ENCODE measurements at regions not wholly inside any gene's neighbourhood (a gene's known extent, or its start where the extent isn't known, plus 50 kb on each side); places are given as distances from the start of the nearest gene placed in this dataset.
"Not testable (repeated sequence)": the region's sequence is repeated elsewhere in the genome, so short reads cannot be mapped to it uniquely, and the experiment has no call there.

DNA sequence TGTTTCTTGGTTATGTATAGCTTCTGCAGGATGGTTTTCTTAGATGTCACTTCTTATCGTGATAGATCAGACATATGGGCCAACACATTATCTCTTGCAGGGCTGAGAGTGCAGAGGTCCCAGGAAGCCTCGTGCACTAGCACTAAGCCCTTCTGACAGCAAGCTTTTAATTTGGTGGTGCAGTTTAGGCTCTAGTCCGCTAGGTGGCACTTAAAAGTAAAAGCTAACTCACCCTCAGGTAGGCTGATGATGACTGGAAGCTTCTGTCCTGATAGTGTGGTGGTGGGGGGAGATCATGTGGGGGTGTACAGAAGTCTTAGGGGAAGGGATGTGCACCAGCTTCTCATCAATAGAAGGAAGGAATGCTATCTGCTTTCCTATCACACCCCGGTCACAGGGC is 142.0 kb downstream of the SPIN4 start:
- H3K27me3 ChIP-seq; H3K36me3 ChIP-seq; DNase-seq (ENCODE audit: low spot score in 2 of 2); H3K4me1 ChIP-seq; H3K27ac ChIP-seq; H3K9me3 ChIP-seq; H3K4me3 ChIP-seq: not testable (repeated sequence)
- no CpG with 5 or more reads among the region's 4 CpGs for WGBS

DNA sequence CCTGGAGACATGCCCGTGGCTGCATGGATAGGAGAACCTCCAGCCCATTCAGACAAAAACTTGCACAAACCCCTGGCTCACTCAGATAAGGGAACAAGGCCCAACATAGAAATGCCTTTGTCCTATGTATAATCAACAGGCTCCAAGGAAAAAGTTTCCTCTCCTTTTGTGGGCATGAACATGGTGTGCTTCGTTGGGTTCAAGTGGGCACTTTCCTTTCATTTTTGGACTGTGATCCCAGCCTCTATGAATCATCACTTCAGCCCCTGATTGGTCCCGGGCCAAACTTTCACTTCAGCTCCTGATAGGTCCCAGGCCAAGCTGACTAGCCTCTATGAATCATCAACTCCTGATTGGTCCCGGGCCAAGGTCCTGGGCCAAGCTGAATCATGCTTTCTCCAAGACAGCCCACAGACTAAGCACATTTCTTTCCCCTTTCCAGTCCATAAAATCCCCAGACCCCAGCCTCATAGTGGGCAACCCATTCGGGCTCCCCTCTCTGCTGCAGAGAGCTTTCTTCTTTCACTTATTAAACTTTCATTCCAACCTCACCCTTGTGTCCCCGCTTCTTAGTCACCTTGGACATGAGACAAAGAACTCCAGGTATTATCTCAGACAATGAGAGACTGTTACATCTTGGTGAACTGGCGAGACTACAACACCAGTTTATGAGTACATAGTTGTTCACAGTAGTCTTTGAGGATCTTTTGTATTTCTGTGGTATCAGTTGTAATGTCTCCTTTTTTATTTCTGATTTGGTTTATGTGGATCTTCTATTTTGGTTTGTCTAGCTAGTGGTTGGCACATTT is 146.7 kb downstream of the SPIN4 start:
- no CpG with 5 or more reads among the region's 7 CpGs for WGBS
- H3K4me1 ChIP-seq: not testable (repeated sequence)

DNA sequence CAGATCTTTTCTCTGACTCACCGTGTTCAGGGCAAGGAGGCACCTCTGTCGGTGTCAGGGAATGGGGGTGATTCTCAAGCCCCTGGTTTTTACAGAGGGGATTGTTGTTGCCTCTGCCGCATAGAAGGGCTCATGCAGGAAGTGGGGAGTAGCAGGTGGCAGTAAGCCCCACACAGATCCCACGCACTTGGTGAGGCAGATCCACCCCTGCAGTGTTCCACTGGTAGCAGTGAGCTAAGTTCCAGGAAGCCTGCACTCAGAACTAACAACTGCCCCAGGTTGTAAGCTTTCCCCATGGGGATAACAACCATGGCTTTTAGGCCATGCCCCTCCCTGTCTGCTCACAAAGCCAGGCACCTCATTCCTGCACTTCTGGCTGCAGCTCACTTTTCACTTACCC is 149.1 kb downstream of the SPIN4 start:
- H3K4me3 ChIP-seq; H3K9me3 ChIP-seq; H3K27ac ChIP-seq; H3K27me3 ChIP-seq; H3K4me1 ChIP-seq; DNase-seq (ENCODE audit: low spot score in 2 of 2); H3K36me3 ChIP-seq: not testable (repeated sequence)
- WGBS: no CpG with 5 or more reads among the region's 4 CpGs

More for the DNA sequence above, 146.7 kb downstream of the SPIN4 start:
- not testable (repeated sequence) for H3K4me3 ChIP-seq; H3K9me3 ChIP-seq; DNase-seq (ENCODE audit: low spot score in 2 of 2); H3K27ac ChIP-seq; H3K36me3 ChIP-seq; H3K27me3 ChIP-seq

DNA sequence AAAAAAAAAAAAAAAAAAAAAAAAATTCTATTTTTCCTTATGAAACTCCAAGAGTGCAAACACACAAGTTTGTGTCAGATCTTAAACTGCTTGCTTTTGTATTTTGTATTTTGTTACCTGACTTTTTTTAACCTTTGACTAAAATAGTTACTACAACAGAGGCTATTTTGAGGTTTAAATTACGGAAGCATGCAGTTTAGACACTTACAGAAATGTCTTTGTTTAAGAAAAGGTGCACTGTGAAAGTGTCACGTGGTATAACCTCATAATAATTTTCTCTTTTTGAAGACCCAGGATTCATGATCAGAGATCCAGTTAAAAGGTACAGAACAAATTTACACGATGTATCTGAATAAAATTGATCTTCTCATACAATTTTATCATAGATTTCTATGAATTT is 152.4 kb downstream of the SPIN4 start:
- not testable (repeated sequence) for H3K4me1 ChIP-seq; H3K4me3 ChIP-seq; H3K36me3 ChIP-seq; DNase-seq (ENCODE audit: low spot score in 2 of 2); H3K27ac ChIP-seq; H3K9me3 ChIP-seq; H3K27me3 ChIP-seq
- WGBS: no CpG with 5 or more reads among the region's 3 CpGs

DNA sequence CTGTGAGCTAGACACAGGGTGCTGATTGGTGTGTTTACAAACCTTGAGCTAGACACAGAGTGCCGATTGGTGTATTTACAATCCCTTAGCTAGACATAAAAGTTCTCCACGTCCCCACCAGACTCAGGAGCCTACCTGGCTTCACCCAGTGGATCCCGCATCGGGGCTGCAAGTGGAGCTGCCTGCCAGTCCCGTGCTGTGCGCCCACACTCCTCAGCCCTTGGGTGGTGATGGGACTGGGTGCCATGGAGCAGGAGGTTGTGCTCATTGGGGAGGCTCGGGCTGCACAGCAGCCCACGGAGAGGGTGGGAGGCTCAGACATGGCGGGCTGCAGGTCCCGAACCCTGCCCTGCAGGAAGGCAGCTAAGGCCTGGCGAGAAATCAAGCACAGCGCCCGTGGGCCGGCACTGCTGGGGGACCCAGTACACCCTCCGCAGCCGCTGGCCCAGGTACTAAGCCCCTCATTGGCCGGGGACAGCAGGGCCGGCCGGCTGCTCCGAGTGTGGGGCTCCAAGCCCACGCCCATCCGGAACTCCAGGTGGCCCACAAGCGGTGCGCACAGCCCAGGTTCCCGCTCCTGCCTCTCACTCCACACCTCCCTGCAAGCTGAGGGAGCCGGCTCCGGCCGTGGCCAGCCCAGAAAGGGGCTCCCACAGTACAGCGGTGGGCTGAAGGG is 158.6 kb downstream of the SPIN4 start:
- DNase-seq (ENCODE audit: low spot score in 2 of 2); H3K36me3 ChIP-seq; H3K4me3 ChIP-seq; H3K4me1 ChIP-seq; H3K27ac ChIP-seq; H3K27me3 ChIP-seq; H3K9me3 ChIP-seq: not testable (repeated sequence)
- WGBS: 84% methylated on average over 3 of the region's 29 CpGs

DNA sequence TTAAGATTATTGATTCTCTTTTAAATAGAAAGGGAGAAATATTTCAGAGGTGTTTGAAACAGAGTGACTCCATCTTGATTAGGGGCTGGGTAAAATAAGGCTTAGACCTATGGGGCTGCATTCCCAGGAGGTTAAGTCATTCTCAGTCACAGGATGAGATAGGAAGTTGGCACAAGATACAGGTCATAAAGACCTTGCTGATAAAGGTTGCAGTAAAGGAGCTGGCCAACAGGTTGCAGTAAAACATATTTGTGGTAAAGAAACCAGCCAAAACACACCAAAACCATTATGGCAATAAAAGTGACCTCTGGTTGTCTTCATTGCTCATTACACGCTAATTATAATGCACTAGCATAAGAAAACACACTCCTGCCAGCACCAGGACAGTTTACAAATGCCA is 165.0 kb downstream of the SPIN4 start:
- DNase-seq (ENCODE audit: low spot score in 2 of 2): no peak
- WGBS: 70% methylated on average over 1 of the region's 1 CpG
- no peaks in the 10 kb centered on the region for H3K27me3 ChIP-seq
- H3K27ac ChIP-seq: no peak overlapping the region
- no peaks in the 10 kb centered on the region for H3K36me3 ChIP-seq
- no peak for TF ChIP-seq POLR2AphosphoS5 (IDR thresholded peaks at IDR 0.05)
- TF ChIP-seq, protein P1, sequence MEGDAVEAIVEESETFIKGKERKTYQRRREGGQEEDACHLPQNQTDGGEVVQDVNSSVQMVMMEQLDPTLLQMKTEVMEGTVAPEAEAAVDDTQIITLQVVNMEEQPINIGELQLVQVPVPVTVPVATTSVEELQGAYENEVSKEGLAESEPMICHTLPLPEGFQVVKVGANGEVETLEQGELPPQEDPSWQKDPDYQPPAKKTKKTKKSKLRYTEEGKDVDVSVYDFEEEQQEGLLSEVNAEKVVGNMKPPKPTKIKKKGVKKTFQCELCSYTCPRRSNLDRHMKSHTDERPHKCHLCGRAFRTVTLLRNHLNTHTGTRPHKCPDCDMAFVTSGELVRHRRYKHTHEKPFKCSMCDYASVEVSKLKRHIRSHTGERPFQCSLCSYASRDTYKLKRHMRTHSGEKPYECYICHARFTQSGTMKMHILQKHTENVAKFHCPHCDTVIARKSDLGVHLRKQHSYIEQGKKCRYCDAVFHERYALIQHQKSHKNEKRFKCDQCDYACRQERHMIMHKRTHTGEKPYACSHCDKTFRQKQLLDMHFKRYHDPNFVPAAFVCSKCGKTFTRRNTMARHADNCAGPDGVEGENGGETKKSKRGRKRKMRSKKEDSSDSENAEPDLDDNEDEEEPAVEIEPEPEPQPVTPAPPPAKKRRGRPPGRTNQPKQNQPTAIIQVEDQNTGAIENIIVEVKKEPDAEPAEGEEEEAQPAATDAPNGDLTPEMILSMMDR (IDR thresholded peaks at IDR 0.05): no peak
- TF ChIP-seq POLR2A (IDR thresholded peaks at IDR 0.05): no peak
- no peak for TF ChIP-seq EP300 (IDR thresholded peaks at IDR 0.05)
- no peak overlapping the region for H3K4me3 ChIP-seq
- H3K9me3 ChIP-seq: no peaks in the 10 kb centered on the region
- H3K4me1 ChIP-seq: no peaks in the 10 kb centered on the region

DNA sequence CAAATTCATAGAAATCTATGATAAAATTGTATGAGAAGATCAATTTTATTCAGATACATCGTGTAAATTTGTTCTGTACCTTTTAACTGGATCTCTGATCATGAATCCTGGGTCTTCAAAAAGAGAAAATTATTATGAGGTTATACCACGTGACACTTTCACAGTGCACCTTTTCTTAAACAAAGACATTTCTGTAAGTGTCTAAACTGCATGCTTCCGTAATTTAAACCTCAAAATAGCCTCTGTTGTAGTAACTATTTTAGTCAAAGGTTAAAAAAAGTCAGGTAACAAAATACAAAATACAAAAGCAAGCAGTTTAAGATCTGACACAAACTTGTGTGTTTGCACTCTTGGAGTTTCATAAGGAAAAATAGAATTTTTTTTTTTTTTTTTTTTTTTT is 171.3 kb downstream of the SPIN4 start:
- H3K27ac ChIP-seq; H3K4me1 ChIP-seq; H3K9me3 ChIP-seq; DNase-seq (ENCODE audit: low spot score in 2 of 2); H3K36me3 ChIP-seq; H3K4me3 ChIP-seq; H3K27me3 ChIP-seq: not testable (repeated sequence)
- no CpG with 5 or more reads among the region's 3 CpGs for WGBS

DNA sequence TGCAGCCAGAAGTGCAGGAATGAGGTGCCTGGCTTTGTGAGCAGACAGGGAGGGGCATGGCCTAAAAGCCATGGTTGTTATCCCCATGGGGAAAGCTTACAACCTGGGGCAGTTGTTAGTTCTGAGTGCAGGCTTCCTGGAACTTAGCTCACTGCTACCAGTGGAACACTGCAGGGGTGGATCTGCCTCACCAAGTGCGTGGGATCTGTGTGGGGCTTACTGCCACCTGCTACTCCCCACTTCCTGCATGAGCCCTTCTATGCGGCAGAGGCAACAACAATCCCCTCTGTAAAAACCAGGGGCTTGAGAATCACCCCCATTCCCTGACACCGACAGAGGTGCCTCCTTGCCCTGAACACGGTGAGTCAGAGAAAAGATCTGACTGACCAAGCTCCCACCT is 174.6 kb downstream of the SPIN4 start:
- no CpG with 5 or more reads among the region's 4 CpGs for WGBS
- not testable (repeated sequence) for H3K36me3 ChIP-seq; H3K4me3 ChIP-seq; H3K27me3 ChIP-seq; H3K9me3 ChIP-seq; H3K4me1 ChIP-seq; H3K27ac ChIP-seq; DNase-seq (ENCODE audit: low spot score in 2 of 2)

DNA sequence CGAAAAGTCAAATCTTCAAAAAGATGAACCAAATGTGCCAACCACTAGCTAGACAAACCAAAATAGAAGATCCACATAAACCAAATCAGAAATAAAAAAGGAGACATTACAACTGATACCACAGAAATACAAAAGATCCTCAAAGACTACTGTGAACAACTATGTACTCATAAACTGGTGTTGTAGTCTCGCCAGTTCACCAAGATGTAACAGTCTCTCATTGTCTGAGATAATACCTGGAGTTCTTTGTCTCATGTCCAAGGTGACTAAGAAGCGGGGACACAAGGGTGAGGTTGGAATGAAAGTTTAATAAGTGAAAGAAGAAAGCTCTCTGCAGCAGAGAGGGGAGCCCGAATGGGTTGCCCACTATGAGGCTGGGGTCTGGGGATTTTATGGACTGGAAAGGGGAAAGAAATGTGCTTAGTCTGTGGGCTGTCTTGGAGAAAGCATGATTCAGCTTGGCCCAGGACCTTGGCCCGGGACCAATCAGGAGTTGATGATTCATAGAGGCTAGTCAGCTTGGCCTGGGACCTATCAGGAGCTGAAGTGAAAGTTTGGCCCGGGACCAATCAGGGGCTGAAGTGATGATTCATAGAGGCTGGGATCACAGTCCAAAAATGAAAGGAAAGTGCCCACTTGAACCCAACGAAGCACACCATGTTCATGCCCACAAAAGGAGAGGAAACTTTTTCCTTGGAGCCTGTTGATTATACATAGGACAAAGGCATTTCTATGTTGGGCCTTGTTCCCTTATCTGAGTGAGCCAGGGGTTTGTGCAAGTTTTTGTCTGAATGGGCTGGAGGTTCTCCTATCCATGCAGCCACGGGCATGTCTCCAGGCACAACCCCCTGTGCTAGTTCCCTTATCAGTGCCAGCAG is 177.1 kb downstream of the SPIN4 start:
- not testable (repeated sequence) for DNase-seq (ENCODE audit: low spot score in 2 of 2); H3K9me3 ChIP-seq; H3K4me3 ChIP-seq; H3K36me3 ChIP-seq; H3K27me3 ChIP-seq; H3K4me1 ChIP-seq; H3K27ac ChIP-seq
- no CpG with 5 or more reads among the region's 8 CpGs for WGBS

DNA sequence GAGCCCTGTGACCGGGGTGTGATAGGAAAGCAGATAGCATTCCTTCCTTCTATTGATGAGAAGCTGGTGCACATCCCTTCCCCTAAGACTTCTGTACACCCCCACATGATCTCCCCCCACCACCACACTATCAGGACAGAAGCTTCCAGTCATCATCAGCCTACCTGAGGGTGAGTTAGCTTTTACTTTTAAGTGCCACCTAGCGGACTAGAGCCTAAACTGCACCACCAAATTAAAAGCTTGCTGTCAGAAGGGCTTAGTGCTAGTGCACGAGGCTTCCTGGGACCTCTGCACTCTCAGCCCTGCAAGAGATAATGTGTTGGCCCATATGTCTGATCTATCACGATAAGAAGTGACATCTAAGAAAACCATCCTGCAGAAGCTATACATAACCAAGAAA is 181.7 kb downstream of the SPIN4 start:
- not testable (repeated sequence) for H3K4me1 ChIP-seq; H3K4me3 ChIP-seq; H3K36me3 ChIP-seq; H3K9me3 ChIP-seq; DNase-seq (ENCODE audit: low spot score in 2 of 2); H3K27me3 ChIP-seq; H3K27ac ChIP-seq
- no CpG with 5 or more reads among the region's 4 CpGs for WGBS

DNA sequence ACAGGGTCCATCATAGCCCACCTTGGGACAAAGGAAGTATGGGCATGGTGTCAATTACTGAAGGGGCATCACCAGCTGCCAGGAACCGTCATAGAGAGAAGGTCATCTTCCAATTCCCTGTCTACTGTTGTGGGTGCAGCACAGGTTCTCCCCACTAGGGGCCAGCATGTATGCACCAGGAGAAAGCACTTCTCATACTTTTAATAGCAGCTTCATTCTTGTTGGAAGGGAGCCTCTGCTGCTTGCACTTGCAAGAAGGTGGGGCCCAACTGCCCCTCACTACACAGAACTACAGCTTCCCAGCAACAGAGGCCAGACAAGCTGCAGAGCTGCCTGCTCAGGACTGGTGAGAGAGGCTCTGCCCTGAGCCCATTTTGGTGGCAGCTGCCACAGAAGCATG is 182.2 kb downstream of the SPIN4 start:
- not testable (repeated sequence) for H3K36me3 ChIP-seq; H3K4me1 ChIP-seq; H3K4me3 ChIP-seq; DNase-seq (ENCODE audit: low spot score in 2 of 2); H3K27ac ChIP-seq; H3K9me3 ChIP-seq; H3K27me3 ChIP-seq
- no CpG with 5 or more reads among the region's 1 CpG for WGBS

DNA sequence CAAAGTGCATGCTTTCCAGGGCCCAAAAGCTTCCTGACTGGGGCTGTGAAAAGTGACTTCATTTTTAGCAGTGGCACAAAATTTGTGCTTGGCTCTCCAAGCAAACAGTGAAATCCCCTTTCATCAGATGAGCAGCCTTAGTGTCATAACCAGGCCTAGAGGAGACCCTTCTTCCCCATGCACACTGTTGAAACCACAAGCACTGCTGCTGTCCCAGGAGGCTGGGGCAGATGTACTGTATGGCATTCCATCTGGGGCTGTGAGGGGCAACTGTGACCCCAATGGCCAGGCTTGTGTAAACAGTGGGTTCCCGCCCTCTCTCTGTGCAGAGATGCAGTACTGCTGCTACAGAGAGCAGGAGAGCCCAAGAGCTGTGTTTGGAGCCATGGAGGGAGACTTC is 184.1 kb downstream of the SPIN4 start:
- not testable (repeated sequence) for DNase-seq (ENCODE audit: low spot score in 2 of 2); H3K4me3 ChIP-seq; H3K27ac ChIP-seq; H3K27me3 ChIP-seq; H3K9me3 ChIP-seq; H3K36me3 ChIP-seq; H3K4me1 ChIP-seq
- WGBS: no CpG with 5 or more reads among the region's 1 CpG
